PC-3 (cell line): ENCODE measurements at regions not wholly inside any gene's neighbourhood (a gene's known extent, or its start where the extent isn't known, plus 50 kb on each side); places are given as distances from the start of the nearest gene placed in this dataset.

Experiments
- ATAC-seq: fragments of 200-7000 bp; cut with Tn5 transposase; 2 replicates; pipeline ENCODE4 v1.9.1; 2020; ENCODE audit warnings: mild to moderate bottlenecking, moderate library complexity
- BruUV-seq: library from RNA; stranded (reverse); fragments of 400-500 nt; replicated peaks from 2 replicates; lab custom pipeline; 2021; lab: Mats Ljungman, UMichigan
- CTCF ChIA-PET: fragments of 300-600 bp; sonication (Branson Sonifier 250); formaldehyde crosslinking; loops from one replicate; lab custom pipeline; 2022; ENCODE audit warnings: antibody characterized with exemption; lab: Charles Lee
- POLR2A ChIA-PET: fragments of 300-600 bp; sonication (Branson Sonifier 250); formaldehyde crosslinking; loops from one replicate; lab custom pipeline; 2022; ENCODE audit warnings: antibody characterized with exemption; ENCODE audit not compliant: unreplicated experiment; lab: Charles Lee
- DNase-seq: peaks from one replicate; pipeline ENCODE4 v3.0.0-alpha.2; 2015
- H2AFZ ChIP-seq: fragments of 300-600 bp; sonication (generic); 2 replicates; pipeline ENCODE4 v1.6.0; 2016; ENCODE audit warnings: antibody characterized with exemption, low read length
- H3F3A ChIP-seq: fragments of 300-600 bp; sonication (generic); one replicate; pipeline ENCODE4 v1.6.0; 2017; ENCODE audit warnings: antibody characterized with exemption, low read length, control low read depth, mild to moderate bottlenecking; ENCODE audit not compliant: unreplicated experiment
- H3K27ac ChIP-seq: fragments of 300-600 bp; sonication (generic); 2 replicates; pipeline ENCODE4 v1.5.1; 2016; ENCODE audit warnings: mild to moderate bottlenecking, low read length
- H3K27me3 ChIP-seq: fragments of 300-600 bp; sonication (generic); 2 replicates; pipeline ENCODE4 v1.6.1; 2016; ENCODE audit warnings: low read length, mixed read lengths
- H3K36me3 ChIP-seq: fragments of 300-600 bp; sonication (generic); 2 replicates; pipeline ENCODE4 v1.6.1; 2016; ENCODE audit warnings: low read depth, mixed run types, low read length, mixed read lengths
- H3K4me1 ChIP-seq: fragments of 300-600 bp; sonication (generic); 2 replicates; pipeline ENCODE4 v1.5.1; 2016; ENCODE audit warnings: low read length; ENCODE audit not compliant: insufficient read depth
- H3K4me2 ChIP-seq: fragments of 300-600 bp; sonication (generic); 2 replicates; pipeline ENCODE4 v1.6.0; 2016; ENCODE audit warnings: low read length
- H3K4me3 ChIP-seq: fragments of 300-600 bp; sonication (generic); 2 replicates; pipeline ENCODE4 v1.5.1; 2016; ENCODE audit warnings: mild to moderate bottlenecking, low read length, mixed read lengths
- H3K79me2 ChIP-seq: fragments of 300-600 bp; sonication (generic); 2 replicates; pipeline ENCODE4 v1.6.1; 2017; ENCODE audit warnings: low read length, mixed read lengths
- H3K9ac ChIP-seq: fragments of 300-600 bp; sonication (generic); 2 replicates; pipeline ENCODE4 v1.6.0; 2016; ENCODE audit warnings: mild to moderate bottlenecking, low read length
- H3K9me2 ChIP-seq: fragments of 300-600 bp; sonication (generic); replicated peaks from 2 replicates; pipeline ENCODE4 v1.6.1; 2016; ENCODE audit warnings: mixed run types, low read length, mixed read lengths
- H3K9me3 ChIP-seq: fragments of 300-600 bp; sonication (generic); 2 replicates; pipeline ENCODE4 v1.6.1; 2016; ENCODE audit warnings: low read length, mixed read lengths
- H4K20me1 ChIP-seq: fragments of 300-600 bp; sonication (generic); 2 replicates; pipeline ENCODE4 v1.6.1; 2016; ENCODE audit warnings: low read length, mixed read lengths
- CTCF ChIP-seq: fragments of 300-600 bp; sonication (generic); conservative IDR thresholded peaks from 2 replicates; pipeline ENCODE4 v1.5.1; 2017; ENCODE audit warnings: antibody characterized with exemption, low read depth, mild to moderate bottlenecking, low read length
- EZH2 ChIP-seq: fragments of 300-600 bp; sonication (generic); IDR thresholded peaks from one replicate; pipeline ENCODE4 v1.6.1; 2017; ENCODE audit warnings: antibody characterized with exemption, mild to moderate bottlenecking, low read length; ENCODE audit not compliant: unreplicated experiment
- EZH2phosphoT487 ChIP-seq: fragments of 300-600 bp; sonication (generic); IDR thresholded peaks from 2 replicates; pipeline ENCODE4 v1.6.1; 2018; ENCODE audit warnings: mild to moderate bottlenecking, antibody characterized with exemption, low read length, borderline replicate concordance
- intact Hi-C: fragments of 100-400 bp; cut with micrococcal nuclease; formaldehyde crosslinking; loops from 2 replicates; pipeline ENCODE4 v1.9.0; 2023

GRCh38 chr2:185082749-185083148, 484.4 kb downstream of the ZNF804A start:
- H3K27ac ChIP-seq: no peak overlapping the region
- CTCF ChIA-PET: no interaction called here

GRCh38 chr2:185108588-185108987, 510.3 kb downstream of the ZNF804A start:
- CTCF ChIA-PET: interaction anchor here (0.7 kb wide), 1 partner anchor 462 kb away, joined by 4 read pairs; no protein-coding TSS in a partner anchor
- Histone ChIP-seq H3K9me3 (no peaks in the 10 kb centered on the region), H3K4me3 (no peak overlapping the region), H3K9me2 (no peaks in the 10 kb centered on the region), H3K79me2 (no peaks in the 10 kb centered on the region), H2AFZ (no peak overlapping the region), H3K4me2 (no peak overlapping the region), H4K20me1 (no peaks in the 10 kb centered on the region), H3K4me1 (no peaks in the 10 kb centered on the region), H3F3A (no peaks in the 10 kb centered on the region), H3K27me3 (no peaks in the 10 kb centered on the region), H3K27ac (no peak overlapping the region), H3K9ac (no peak overlapping the region), H3K36me3 (no peaks in the 10 kb centered on the region)
- no TSS peak for BruUV-seq
- POLR2A ChIA-PET: no interaction called here
- TF ChIP-seq EZH2phosphoT487 (no peak), EZH2 (no peak), CTCF (0 out of 2 replicates have a peak, but pooled peaks have one; percentile 18)
- intact Hi-C loops: loop anchor here (10.0 kb wide), 1 partner anchor 1694 kb away; no protein-coding TSS in a partner anchor
- no peak for DNase-seq
- ATAC-seq: peak; percentile 45; the same call in 1 of the 2 replicates

More at GRCh38 chr2:185082749-185083148, 484.4 kb downstream of the ZNF804A start:
- DNase-seq (no peak), ATAC-seq (no peak)
- TF ChIP-seq EZH2 (no peak), CTCF (no peak), EZH2phosphoT487 (no peak)
- intact Hi-C loops: no loop called here
- Histone ChIP-seq H3F3A (no peaks in the 10 kb centered on the region), H3K79me2 (no peaks in the 10 kb centered on the region), H3K9ac (no peak overlapping the region), H2AFZ (no peak overlapping the region), H3K27me3 (no peaks in the 10 kb centered on the region), H3K9me2 (no peaks in the 10 kb centered on the region), H3K9me3 (no peaks in the 10 kb centered on the region), H3K4me2 (no peak overlapping the region), H3K4me1 (no peaks in the 10 kb centered on the region), H3K36me3 (no peaks in the 10 kb centered on the region), H4K20me1 (no peaks in the 10 kb centered on the region), H3K4me3 (no peak overlapping the region)
- BruUV-seq: no TSS peak
- POLR2A ChIA-PET: no interaction called here

DNA sequence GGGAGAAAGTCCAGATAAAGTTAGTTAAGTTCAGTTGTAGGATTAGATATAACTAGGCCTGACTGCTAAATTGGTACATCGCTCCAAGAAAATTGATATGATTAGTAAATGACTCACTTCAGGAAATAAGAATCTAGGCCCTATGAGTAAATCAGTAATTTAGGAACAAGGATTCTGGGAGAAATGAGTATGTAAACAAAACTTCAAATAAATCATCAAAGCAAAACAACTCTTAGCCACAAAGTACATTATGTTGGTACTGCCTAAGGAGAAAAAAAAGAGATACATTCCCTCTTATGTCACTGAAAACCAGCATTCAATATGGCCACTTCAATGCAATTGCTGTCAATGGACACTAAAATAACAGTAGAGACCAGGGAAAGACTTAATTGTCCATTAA, 529.1 kb downstream of the ZNF804A start:
- ATAC-seq (peak; percentile 92), DNase-seq (peak; percentile 78)
- Histone ChIP-seq H3K4me2 (peak overlapping the region; percentile 24), H3F3A (no peaks in the 10 kb centered on the region), H3K79me2 (no peaks in the 10 kb centered on the region), H3K9me3 (no peaks in the 10 kb centered on the region), H3K27me3 (no peaks in the 10 kb centered on the region), H3K27ac (peak overlapping the region; percentile 39), H4K20me1 (no peaks in the 10 kb centered on the region), H3K9ac (no peak overlapping the region), H3K9me2 (no peaks in the 10 kb centered on the region), H3K36me3 (no peaks in the 10 kb centered on the region), H3K4me1 (peaks cover 13% of the 10 kb centered on the region), H2AFZ (no peak overlapping the region), H3K4me3 (no peak overlapping the region)
- no peak for TF ChIP-seq EZH2
- no peak for TF ChIP-seq EZH2phosphoT487
- TF ChIP-seq CTCF: no peak
- no TSS peak for BruUV-seq
- ChIA-PET POLR2A (no interaction called here), CTCF (no interaction called here)
- intact Hi-C loops: no loop called here
